MM.1S (cell line): ENCODE measurements at regions not wholly inside any gene's neighbourhood (a gene's known extent, or its start where the extent isn't known, plus 50 kb on each side); places are given as distances from the start of the nearest gene placed in this dataset.

Source experiments
- CTCF ChIP-seq: fragments of 300-600 bp; sonication (generic); IDR thresholded peaks from 2 replicates; pipeline ENCODE4 v1.5.1; 2016; ENCODE audit warnings: antibody characterized with exemption, low read length, mixed read lengths
- EZH2 ChIP-seq: fragments of 300-600 bp; sonication (generic); optimal IDR thresholded peaks from 2 replicates; pipeline ENCODE3; 2017; ENCODE audit warnings: low read depth, mild to moderate bottlenecking, antibody characterized with exemption, low read length, mixed read lengths
- EZH2phosphoT487 ChIP-seq: fragments of 300-600 bp; sonication (generic); IDR thresholded peaks from 2 replicates; pipeline ENCODE4 v1.6.1; 2018; ENCODE audit warnings: antibody characterized with exemption, low read length

GRCh38 chr2:602571-603359 is 74.4 kb downstream of the TMEM18 start:
- TF ChIP-seq CTCF (no peak), EZH2phosphoT487 (no peak), EZH2 (no peak)
